Breast epithelium (tissue), 3 donors: ENCODE measurements at regions not wholly inside any gene's neighbourhood (a gene's known extent, or its start where the extent isn't known, plus 50 kb on each side); places are given as distances from the start of the nearest gene placed in this dataset.

Experiments used
- POLR2A ChIP-seq: fragments of 450-650 bp; IDR thresholded peaks from one replicate; pipeline ENCODE4 v1.6.1; 2016; ENCODE audit warnings: antibody characterized with exemption, mild to moderate bottlenecking, moderate library complexity
- POLR2AphosphoS5 ChIP-seq, 3 donors: sonication (generic); formaldehyde crosslinking; IDR thresholded peaks; one replicate each; pipeline ENCODE4 v1.6.1; 2017; ENCODE audit warnings: antibody characterized with exemption in 3 of 3
- TF ChIP-seq, protein P1 (sequence below), 3 donors: fragments of 450-650 bp; IDR thresholded peaks; one replicate each; pipeline ENCODE4 v1.5.1; 2016 to 2017; ENCODE audit warnings: antibody characterized with exemption in 3 of 3, mild to moderate bottlenecking in 3 of 3, moderate library complexity in 3 of 3

- TF ChIP-seq POLR2AphosphoS5 (IDR thresholded peaks at IDR 0.05) = no peak
- TF ChIP-seq, protein P1, sequence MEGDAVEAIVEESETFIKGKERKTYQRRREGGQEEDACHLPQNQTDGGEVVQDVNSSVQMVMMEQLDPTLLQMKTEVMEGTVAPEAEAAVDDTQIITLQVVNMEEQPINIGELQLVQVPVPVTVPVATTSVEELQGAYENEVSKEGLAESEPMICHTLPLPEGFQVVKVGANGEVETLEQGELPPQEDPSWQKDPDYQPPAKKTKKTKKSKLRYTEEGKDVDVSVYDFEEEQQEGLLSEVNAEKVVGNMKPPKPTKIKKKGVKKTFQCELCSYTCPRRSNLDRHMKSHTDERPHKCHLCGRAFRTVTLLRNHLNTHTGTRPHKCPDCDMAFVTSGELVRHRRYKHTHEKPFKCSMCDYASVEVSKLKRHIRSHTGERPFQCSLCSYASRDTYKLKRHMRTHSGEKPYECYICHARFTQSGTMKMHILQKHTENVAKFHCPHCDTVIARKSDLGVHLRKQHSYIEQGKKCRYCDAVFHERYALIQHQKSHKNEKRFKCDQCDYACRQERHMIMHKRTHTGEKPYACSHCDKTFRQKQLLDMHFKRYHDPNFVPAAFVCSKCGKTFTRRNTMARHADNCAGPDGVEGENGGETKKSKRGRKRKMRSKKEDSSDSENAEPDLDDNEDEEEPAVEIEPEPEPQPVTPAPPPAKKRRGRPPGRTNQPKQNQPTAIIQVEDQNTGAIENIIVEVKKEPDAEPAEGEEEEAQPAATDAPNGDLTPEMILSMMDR (IDR thresholded peaks at IDR 0.05) = no peak
- no peak for TF ChIP-seq POLR2A
These were observed 247.7 kb downstream of the ANKRD50 start for GRCh38 chr4:124464836-124465235.
